HG03565 (cell line): ENCODE measurements at regions not wholly inside any gene's neighbourhood (a gene's known extent, or its start where the extent isn't known, plus 50 kb on each side); places are given as distances from the start of the nearest gene placed in this dataset.

Source experiments
- ATAC-seq: cut with Tn5 transposase; IDR thresholded peaks from one replicate; pipeline ENCODE4 v1.9.1; 2021; ENCODE audit warnings: mild to moderate bottlenecking, moderate library complexity; ENCODE audit not compliant: unreplicated experiment

GRCh38 chr3:17965331-17965730, 222.9 kb upstream of the TBC1D5 start:
- no peak for ATAC-seq

GRCh38 chr3:17964108-17964507, 221.7 kb upstream of the TBC1D5 start:
- ATAC-seq: no peak

GRCh38 chr3:17955411-17955810, 213.0 kb upstream of the TBC1D5 start:
- no peak for ATAC-seq

- ATAC-seq: no peak
Observed at GRCh38 chr3:17954801-17955200, 212.4 kb upstream of the TBC1D5 start.

GRCh38 chr3:17951241-17951640, 208.8 kb upstream of the TBC1D5 start:
- ATAC-seq: no peak

GRCh38 chr3:17949101-17949500, 206.7 kb upstream of the TBC1D5 start:
- ATAC-seq: no peak

GRCh38 chr3:17947833-17948232, 205.4 kb upstream of the TBC1D5 start:
- ATAC-seq: no peak

GRCh38 chr3:17946619-17947018, 204.2 kb upstream of the TBC1D5 start:
- ATAC-seq: no peak

- ATAC-seq: no peak
Observed at GRCh38 chr3:17945799-17946399, 203.5 kb upstream of the TBC1D5 start.

GRCh38 chr3:17945018-17945798, 202.8 kb upstream of the TBC1D5 start:
- no peak for ATAC-seq

- no peak for ATAC-seq
Observed at GRCh38 chr3:17942856-17943255, 200.4 kb upstream of the TBC1D5 start.

GRCh38 chr3:17941766-17942165, 199.3 kb upstream of the TBC1D5 start:
- no peak for ATAC-seq

GRCh38 chr3:17941152-17941551, 198.7 kb upstream of the TBC1D5 start:
- ATAC-seq: no peak

- ATAC-seq: no peak
Observed at GRCh38 chr3:17939157-17939556, 196.7 kb upstream of the TBC1D5 start.

GRCh38 chr3:17938313-17938712, 195.9 kb upstream of the TBC1D5 start:
- no peak for ATAC-seq

GRCh38 chr3:17936736-17937480, 194.5 kb upstream of the TBC1D5 start:
- ATAC-seq: no peak

GRCh38 chr3:17935222-17935621, 192.8 kb upstream of the TBC1D5 start:
- no peak for ATAC-seq

GRCh38 chr3:17932136-17932771, 189.8 kb upstream of the TBC1D5 start:
- ATAC-seq: no peak

- ATAC-seq: no peak
Observed at GRCh38 chr3:17931131-17931530, 188.7 kb upstream of the TBC1D5 start.

GRCh38 chr3:17928502-17929145, 186.2 kb upstream of the TBC1D5 start:
- no peak for ATAC-seq

- no peak for ATAC-seq
Observed at GRCh38 chr3:17927036-17927435, 184.6 kb upstream of the TBC1D5 start.
